ENCODE measurements at regions not wholly inside any gene's neighbourhood (a gene's known extent, or its start where the extent isn't known, plus 50 kb on each side); places are given as distances from the start of the nearest gene placed in this dataset.
"Not testable (repeated sequence)": the region's sequence is repeated elsewhere in the genome, so short reads cannot be mapped to it uniquely, and the experiment has no call there.

GRCh38 chr11:116044941-116045340, 540.7 kb upstream of the CADM1 start:
- Mint-ChIP-seq H3K4me1 (ENCODE audit: low read depth) (no peaks in the 10 kb centered on the region), H3K27me3 (no peaks in the 10 kb centered on the region), H3K9me3 (no peaks in the 10 kb centered on the region), H3K27ac (no peak overlapping the region), H3K36me3 (ENCODE audit: low read depth) (no peaks in the 10 kb centered on the region), H3K4me3 (no peak overlapping the region)

GRCh38 chr11:116044520-116044919, 540.3 kb upstream of the CADM1 start:
- Mint-ChIP-seq H3K36me3 (ENCODE audit: low read depth) (no peaks in the 10 kb centered on the region), H3K27ac (no peak overlapping the region), H3K4me1 (ENCODE audit: low read depth) (no peaks in the 10 kb centered on the region), H3K4me3 (no peak overlapping the region), H3K9me3 (no peaks in the 10 kb centered on the region), H3K27me3 (no peaks in the 10 kb centered on the region)

GRCh38 chr11:116043857-116044256, 539.6 kb upstream of the CADM1 start:
- no peak overlapping the region for H3K4me3 Mint-ChIP-seq
- no peaks in the 10 kb centered on the region for H3K27me3 Mint-ChIP-seq
- no peaks in the 10 kb centered on the region for H3K9me3 Mint-ChIP-seq
- no peaks in the 10 kb centered on the region for H3K4me1 Mint-ChIP-seq (ENCODE audit: low read depth)
- H3K27ac Mint-ChIP-seq, result no peak overlapping the region
- H3K36me3 Mint-ChIP-seq (ENCODE audit: low read depth), result no peaks in the 10 kb centered on the region

- not testable (repeated sequence) for H3K27me3 Mint-ChIP-seq; H3K27ac Mint-ChIP-seq; H3K36me3 Mint-ChIP-seq (ENCODE audit: low read depth); H3K9me3 Mint-ChIP-seq; H3K4me1 Mint-ChIP-seq (ENCODE audit: low read depth); H3K4me3 Mint-ChIP-seq
These were observed 538.8 kb upstream of the CADM1 start for GRCh38 chr11:116043059-116043458.

GRCh38 chr11:116042146-116042545, 537.9 kb upstream of the CADM1 start:
- no peaks in the 10 kb centered on the region for H3K4me1 Mint-ChIP-seq (ENCODE audit: low read depth)
- H3K9me3 Mint-ChIP-seq, result no peaks in the 10 kb centered on the region
- no peaks in the 10 kb centered on the region for H3K27me3 Mint-ChIP-seq
- no peak overlapping the region for H3K4me3 Mint-ChIP-seq
- H3K27ac Mint-ChIP-seq, result no peak overlapping the region
- H3K36me3 Mint-ChIP-seq (ENCODE audit: low read depth), result no peaks in the 10 kb centered on the region

GRCh38 chr11:116037861-116038260, 533.6 kb upstream of the CADM1 start:
- no peaks in the 10 kb centered on the region for H3K36me3 Mint-ChIP-seq (ENCODE audit: low read depth)
- H3K4me1 Mint-ChIP-seq (ENCODE audit: low read depth), result no peaks in the 10 kb centered on the region
- no peak overlapping the region for H3K4me3 Mint-ChIP-seq
- H3K9me3 Mint-ChIP-seq, result peaks cover under 1% of the 10 kb centered on the region
- H3K27ac Mint-ChIP-seq, result no peak overlapping the region
- H3K27me3 Mint-ChIP-seq, result peaks cover under 1% of the 10 kb centered on the region

- H3K36me3 Mint-ChIP-seq (ENCODE audit: low read depth), result no peaks in the 10 kb centered on the region
- H3K4me1 Mint-ChIP-seq (ENCODE audit: low read depth), result no peaks in the 10 kb centered on the region
- peaks cover 4% of the 10 kb centered on the region for H3K27me3 Mint-ChIP-seq
- H3K9me3 Mint-ChIP-seq, result peaks cover 7% of the 10 kb centered on the region
- no peak overlapping the region for H3K4me3 Mint-ChIP-seq
- H3K27ac Mint-ChIP-seq, result no peak overlapping the region
These were observed 531.8 kb upstream of the CADM1 start for GRCh38 chr11:116035977-116036376.

- Mint-ChIP-seq H3K27me3 (peaks cover 4% of the 10 kb centered on the region), H3K36me3 (ENCODE audit: low read depth) (no peaks in the 10 kb centered on the region), H3K4me3 (no peak overlapping the region), H3K4me1 (ENCODE audit: low read depth) (no peaks in the 10 kb centered on the region), H3K9me3 (peaks cover 7% of the 10 kb centered on the region), H3K27ac (no peak overlapping the region)
These were observed 529.8 kb upstream of the CADM1 start for GRCh38 chr11:116033931-116034553.

- H3K36me3 Mint-ChIP-seq (ENCODE audit: low read depth), result no peaks in the 10 kb centered on the region
- no peak overlapping the region for H3K4me3 Mint-ChIP-seq
- no peaks in the 10 kb centered on the region for H3K4me1 Mint-ChIP-seq (ENCODE audit: low read depth)
- peaks cover 11% of the 10 kb centered on the region for H3K9me3 Mint-ChIP-seq
- no peak overlapping the region for H3K27ac Mint-ChIP-seq
- peaks cover 4% of the 10 kb centered on the region for H3K27me3 Mint-ChIP-seq
These were observed 526.6 kb upstream of the CADM1 start for GRCh38 chr11:116030697-116031331.

GRCh38 chr11:116028506-116028905, 524.3 kb upstream of the CADM1 start:
- H3K9me3 Mint-ChIP-seq, result peaks cover 11% of the 10 kb centered on the region
- not testable (repeated sequence) for H3K27ac Mint-ChIP-seq; H3K36me3 Mint-ChIP-seq (ENCODE audit: low read depth); H3K4me1 Mint-ChIP-seq (ENCODE audit: low read depth); H3K4me3 Mint-ChIP-seq; H3K27me3 Mint-ChIP-seq

- no peaks in the 10 kb centered on the region for H3K4me1 Mint-ChIP-seq (ENCODE audit: low read depth)
- H3K27ac Mint-ChIP-seq, result no peak overlapping the region
- H3K27me3 Mint-ChIP-seq, result peaks cover 7% of the 10 kb centered on the region
- H3K36me3 Mint-ChIP-seq (ENCODE audit: low read depth), result no peaks in the 10 kb centered on the region
- H3K9me3 Mint-ChIP-seq, result peaks cover 2% of the 10 kb centered on the region
- H3K4me3 Mint-ChIP-seq, result no peak overlapping the region
These were observed 495.2 kb upstream of the CADM1 start for GRCh38 chr11:115999437-115999836.

GRCh38 chr11:115996808-115997188, 492.6 kb upstream of the CADM1 start:
- Mint-ChIP-seq H3K27me3 (peaks cover 8% of the 10 kb centered on the region), H3K4me3 (no peak overlapping the region), H3K27ac (no peak overlapping the region), H3K4me1 (ENCODE audit: low read depth) (no peaks in the 10 kb centered on the region), H3K9me3 (peaks cover 6% of the 10 kb centered on the region), H3K36me3 (ENCODE audit: low read depth) (no peaks in the 10 kb centered on the region)

GRCh38 chr11:115996125-115996807, 492.1 kb upstream of the CADM1 start:
- Mint-ChIP-seq H3K4me3 (no peak overlapping the region), H3K9me3 (peaks cover 6% of the 10 kb centered on the region), H3K27ac (no peak overlapping the region), H3K4me1 (ENCODE audit: low read depth) (no peaks in the 10 kb centered on the region), H3K27me3 (peaks cover 8% of the 10 kb centered on the region), H3K36me3 (ENCODE audit: low read depth) (no peaks in the 10 kb centered on the region)

GRCh38 chr11:115993590-115993989, 489.4 kb upstream of the CADM1 start:
- Mint-ChIP-seq H3K27me3 (peaks cover 8% of the 10 kb centered on the region), H3K36me3 (ENCODE audit: low read depth) (no peaks in the 10 kb centered on the region), H3K4me1 (ENCODE audit: low read depth) (no peaks in the 10 kb centered on the region), H3K4me3 (no peak overlapping the region), H3K9me3 (peaks cover 6% of the 10 kb centered on the region), H3K27ac (no peak overlapping the region)

- Mint-ChIP-seq H3K27ac (no peak overlapping the region), H3K27me3 (peaks cover 8% of the 10 kb centered on the region), H3K4me3 (no peak overlapping the region), H3K4me1 (ENCODE audit: low read depth) (no peaks in the 10 kb centered on the region), H3K9me3 (peaks cover 10% of the 10 kb centered on the region), H3K36me3 (ENCODE audit: low read depth) (no peaks in the 10 kb centered on the region)
These were observed 485.8 kb upstream of the CADM1 start for GRCh38 chr11:115990004-115990447.

All from stimulated activated naive CD8-positive, alpha-beta T cell treated with anti-CD3 and anti-CD28 coated beads, Interleukin-15, Interleukin-2, amounts not matched to agents 100 ng/mL and 50 ng/mL, for 24 hours (primary cell).